ENCODE measurements at regions not wholly inside any gene's neighbourhood (a gene's known extent, or its start where the extent isn't known, plus 50 kb on each side); places are given as distances from the start of the nearest gene placed in this dataset.

DNA sequence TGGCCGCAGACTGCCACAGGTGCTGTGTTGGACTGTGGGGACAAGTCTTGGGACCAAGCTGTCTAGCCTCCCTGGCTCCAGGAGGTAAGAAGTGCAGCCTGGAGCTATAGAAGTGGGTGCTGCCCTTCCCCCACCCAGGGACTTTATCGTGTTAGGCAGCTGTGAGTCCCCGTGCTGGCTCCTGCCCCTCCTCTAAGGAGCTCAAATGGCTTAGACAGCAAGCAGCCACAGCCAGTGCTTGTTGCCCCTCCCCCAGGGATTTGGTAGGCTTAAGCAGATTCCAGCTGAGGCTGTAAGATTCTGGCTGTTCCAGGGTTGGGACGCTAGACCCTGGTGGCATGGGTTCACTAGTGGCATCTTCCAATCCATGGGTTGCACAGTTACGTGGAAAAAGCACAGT is 979.4 kb upstream of the PCDH10 start:
- intact Hi-C loops (cut with DNase I; ENCODE audit: low total_unique reads): no loop called here
- 82 to 91% methylated on average over 5 of the region's 5 CpGs for WGBS, 2 donors
- H3K4me3 ChIP-seq (ENCODE audit: low read depth, poor library complexity, severe bottlenecking): no peak overlapping the region
- DNase-seq (ENCODE audit: low spot score in 2 of 2): no peak
- no peak for TF ChIP-seq POLR2A (IDR thresholded peaks at IDR 0.05)
- TF ChIP-seq, protein P1, sequence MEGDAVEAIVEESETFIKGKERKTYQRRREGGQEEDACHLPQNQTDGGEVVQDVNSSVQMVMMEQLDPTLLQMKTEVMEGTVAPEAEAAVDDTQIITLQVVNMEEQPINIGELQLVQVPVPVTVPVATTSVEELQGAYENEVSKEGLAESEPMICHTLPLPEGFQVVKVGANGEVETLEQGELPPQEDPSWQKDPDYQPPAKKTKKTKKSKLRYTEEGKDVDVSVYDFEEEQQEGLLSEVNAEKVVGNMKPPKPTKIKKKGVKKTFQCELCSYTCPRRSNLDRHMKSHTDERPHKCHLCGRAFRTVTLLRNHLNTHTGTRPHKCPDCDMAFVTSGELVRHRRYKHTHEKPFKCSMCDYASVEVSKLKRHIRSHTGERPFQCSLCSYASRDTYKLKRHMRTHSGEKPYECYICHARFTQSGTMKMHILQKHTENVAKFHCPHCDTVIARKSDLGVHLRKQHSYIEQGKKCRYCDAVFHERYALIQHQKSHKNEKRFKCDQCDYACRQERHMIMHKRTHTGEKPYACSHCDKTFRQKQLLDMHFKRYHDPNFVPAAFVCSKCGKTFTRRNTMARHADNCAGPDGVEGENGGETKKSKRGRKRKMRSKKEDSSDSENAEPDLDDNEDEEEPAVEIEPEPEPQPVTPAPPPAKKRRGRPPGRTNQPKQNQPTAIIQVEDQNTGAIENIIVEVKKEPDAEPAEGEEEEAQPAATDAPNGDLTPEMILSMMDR (IDR thresholded peaks at IDR 0.05): no peak

GRCh38 chr4:132180020-132180427 is 969.1 kb upstream of the PCDH10 start:
- WGBS, 2 donors: 76 to 78% methylated on average over 2 of the region's 2 CpGs
- intact Hi-C loops (cut with DNase I; ENCODE audit: low total_unique reads): no loop called here
- H3K4me3 ChIP-seq (ENCODE audit: low read depth, poor library complexity, severe bottlenecking): no peak overlapping the region
- no peak for DNase-seq (ENCODE audit: low spot score in 2 of 2)
- TF ChIP-seq POLR2A (IDR thresholded peaks at IDR 0.05): no peak
- TF ChIP-seq, protein P1 (IDR thresholded peaks at IDR 0.05): no peak

- DNase-seq (ENCODE audit: low spot score in 2 of 2): no peak
- WGBS, 2 donors: 76 to 81% methylated on average over 3 of the region's 3 CpGs
Observed at GRCh38 chr4:132195176-132195575, 953.9 kb upstream of the PCDH10 start.

GRCh38 chr4:132203618-132204017 is 945.5 kb upstream of the PCDH10 start:
- no peak for DNase-seq (ENCODE audit: low spot score in 2 of 2)
- intact Hi-C loops (cut with DNase I; ENCODE audit: low total_unique reads): no loop called here
- TF ChIP-seq, protein P1 (IDR thresholded peaks at IDR 0.05): no peak
- TF ChIP-seq POLR2A (IDR thresholded peaks at IDR 0.05): no peak
- H3K4me3 ChIP-seq (ENCODE audit: low read depth, poor library complexity, severe bottlenecking): no peak overlapping the region
- 57 to 67% methylated on average over 2 of the region's 2 CpGs for WGBS, 2 donors

More at GRCh38 chr4:132195176-132195575, 953.9 kb upstream of the PCDH10 start:
- TF ChIP-seq, protein P1 (IDR thresholded peaks at IDR 0.05): no peak
- TF ChIP-seq POLR2A (IDR thresholded peaks at IDR 0.05): no peak
- intact Hi-C loops (cut with DNase I; ENCODE audit: low total_unique reads): no loop called here
- no peak overlapping the region for H3K4me3 ChIP-seq (ENCODE audit: low read depth, poor library complexity, severe bottlenecking)

- TF ChIP-seq POLR2A (IDR thresholded peaks at IDR 0.05): no peak
- TF ChIP-seq, protein P1 (IDR thresholded peaks at IDR 0.05): no peak
- H3K4me3 ChIP-seq (ENCODE audit: low read depth, poor library complexity, severe bottlenecking): no peak overlapping the region
- no peak for DNase-seq (ENCODE audit: low spot score in 2 of 2)
- 72 to 77% methylated on average over 2 of the region's 2 CpGs for WGBS, 2 donors
- intact Hi-C loops (cut with DNase I; ENCODE audit: low total_unique reads): no loop called here
Observed at GRCh38 chr4:132214519-132214918, 934.6 kb upstream of the PCDH10 start.

GRCh38 chr4:132218406-132218805 is 930.7 kb upstream of the PCDH10 start:
- no peak overlapping the region for H3K4me3 ChIP-seq (ENCODE audit: low read depth, poor library complexity, severe bottlenecking)
- intact Hi-C loops (cut with DNase I; ENCODE audit: low total_unique reads): loop anchor here (5.0 kb wide), 1 partner anchor 151 kb away; no protein-coding TSS in a partner anchor
- no peak for DNase-seq (ENCODE audit: low spot score in 2 of 2)
- TF ChIP-seq, protein P1 (IDR thresholded peaks at IDR 0.05): no peak
- no peak for TF ChIP-seq POLR2A (IDR thresholded peaks at IDR 0.05)
- 74 to 80% methylated on average over 1 of the region's 1 CpG for WGBS, 2 donors

All from lower leg skin (tissue), 4 donors.